ENCODE measurements at regions not wholly inside any gene's neighbourhood (a gene's known extent, or its start where the extent isn't known, plus 50 kb on each side); places are given as distances from the start of the nearest gene placed in this dataset.

DNA sequence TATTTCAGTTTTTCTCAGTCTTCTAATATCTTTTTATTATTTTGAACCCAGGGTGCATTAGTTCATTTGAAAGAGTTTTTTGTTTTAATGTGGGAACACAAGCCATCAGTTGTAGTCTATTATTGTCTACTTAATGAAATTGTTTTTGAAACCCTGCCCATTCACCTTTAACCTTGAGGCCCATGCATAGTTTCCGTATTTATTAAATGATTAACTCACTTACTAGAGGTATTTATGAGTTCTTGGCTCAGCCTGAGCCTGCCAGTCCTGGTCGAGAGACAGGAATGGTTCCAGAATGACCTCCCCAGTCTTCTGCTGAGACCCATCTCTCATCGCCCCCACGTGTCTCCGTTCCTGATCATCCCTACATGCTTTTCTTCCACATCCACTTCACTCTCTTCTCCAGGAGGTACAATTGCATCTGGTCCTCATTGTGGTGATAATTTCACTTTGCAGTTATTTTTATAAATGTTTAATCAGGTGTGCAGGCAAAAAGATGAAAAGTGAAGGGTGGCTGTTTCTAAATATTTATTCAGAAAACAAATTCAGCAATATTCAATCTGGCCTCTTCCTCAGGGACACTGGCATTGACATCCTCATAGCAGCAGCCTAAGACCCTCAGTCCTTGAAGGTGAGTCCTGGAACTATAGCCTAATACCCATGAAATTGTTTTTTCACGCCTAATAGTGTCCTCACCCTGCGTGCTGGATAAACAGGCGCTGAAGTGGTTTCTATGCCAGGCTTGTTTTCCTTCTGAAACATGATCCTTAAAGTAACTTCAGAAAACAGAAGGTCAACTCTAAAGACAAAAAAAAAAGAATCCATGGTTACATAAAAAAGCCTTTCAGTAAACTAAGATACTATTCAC, 112.8 kb downstream of the KDR start:
- no peak overlapping the region for H3K4me2 ChIP-seq (ENCODE audit: low read length)
- no peak overlapping the region for H3K4me3 ChIP-seq (ENCODE audit: low read length)
- H3K9me3 ChIP-seq (ENCODE audit: low read length), result no peaks in the 10 kb centered on the region
- ATAC-seq (peak; percentile 38), DNase-seq (peak; percentile 38)
- H2AFZ ChIP-seq (ENCODE audit: low read length), result no peak overlapping the region
- H3K36me3 ChIP-seq (ENCODE audit: low read depth, low read length), result no peaks in the 10 kb centered on the region
- H3K4me1 ChIP-seq (ENCODE audit: insufficient read depth, low read length), result peaks cover 11% of the 10 kb centered on the region
- 0 out of 2 replicates have a peak, but pooled peaks cover 5% of the 10 kb centered on the region for H3K9me2 ChIP-seq (replicated peaks; ENCODE audit: low read length)
- H3K27me3 ChIP-seq (ENCODE audit: low read length), result no peaks in the 10 kb centered on the region
- ChIA-PET CTCF (interaction anchor here (0.7 kb wide), 1 partner anchor 172 kb away, joined by 3 read pairs; no protein-coding TSS in a partner anchor), POLR2A (ENCODE audit: unreplicated experiment) (no interaction called here)
- H3K27ac ChIP-seq (ENCODE audit: low read length), result no peak overlapping the region
- no peaks in the 10 kb centered on the region for H3F3A ChIP-seq (ENCODE audit: low read length, unreplicated experiment)
- intact Hi-C loops (cut with micrococcal nuclease), result no loop called here
- no peak overlapping the region for H3K9ac ChIP-seq (ENCODE audit: low read length)
- TF ChIP-seq, protein P1, sequence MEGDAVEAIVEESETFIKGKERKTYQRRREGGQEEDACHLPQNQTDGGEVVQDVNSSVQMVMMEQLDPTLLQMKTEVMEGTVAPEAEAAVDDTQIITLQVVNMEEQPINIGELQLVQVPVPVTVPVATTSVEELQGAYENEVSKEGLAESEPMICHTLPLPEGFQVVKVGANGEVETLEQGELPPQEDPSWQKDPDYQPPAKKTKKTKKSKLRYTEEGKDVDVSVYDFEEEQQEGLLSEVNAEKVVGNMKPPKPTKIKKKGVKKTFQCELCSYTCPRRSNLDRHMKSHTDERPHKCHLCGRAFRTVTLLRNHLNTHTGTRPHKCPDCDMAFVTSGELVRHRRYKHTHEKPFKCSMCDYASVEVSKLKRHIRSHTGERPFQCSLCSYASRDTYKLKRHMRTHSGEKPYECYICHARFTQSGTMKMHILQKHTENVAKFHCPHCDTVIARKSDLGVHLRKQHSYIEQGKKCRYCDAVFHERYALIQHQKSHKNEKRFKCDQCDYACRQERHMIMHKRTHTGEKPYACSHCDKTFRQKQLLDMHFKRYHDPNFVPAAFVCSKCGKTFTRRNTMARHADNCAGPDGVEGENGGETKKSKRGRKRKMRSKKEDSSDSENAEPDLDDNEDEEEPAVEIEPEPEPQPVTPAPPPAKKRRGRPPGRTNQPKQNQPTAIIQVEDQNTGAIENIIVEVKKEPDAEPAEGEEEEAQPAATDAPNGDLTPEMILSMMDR (conservative IDR thresholded peaks at IDR 0.05; ENCODE audit: low read depth, low read length), result no peak
- TF ChIP-seq EZH2 (IDR thresholded peaks at IDR 0.05; ENCODE audit: low read length, unreplicated experiment) (no peak), EZH2phosphoT487 (IDR thresholded peaks at IDR 0.05; ENCODE audit: borderline replicate concordance, low read length) (no peak)
- no peaks in the 10 kb centered on the region for H3K79me2 ChIP-seq (ENCODE audit: low read length)
- H4K20me1 ChIP-seq (ENCODE audit: low read length), result no peaks in the 10 kb centered on the region
- BruUV-seq (replicated peaks), result no TSS peak

DNA sequence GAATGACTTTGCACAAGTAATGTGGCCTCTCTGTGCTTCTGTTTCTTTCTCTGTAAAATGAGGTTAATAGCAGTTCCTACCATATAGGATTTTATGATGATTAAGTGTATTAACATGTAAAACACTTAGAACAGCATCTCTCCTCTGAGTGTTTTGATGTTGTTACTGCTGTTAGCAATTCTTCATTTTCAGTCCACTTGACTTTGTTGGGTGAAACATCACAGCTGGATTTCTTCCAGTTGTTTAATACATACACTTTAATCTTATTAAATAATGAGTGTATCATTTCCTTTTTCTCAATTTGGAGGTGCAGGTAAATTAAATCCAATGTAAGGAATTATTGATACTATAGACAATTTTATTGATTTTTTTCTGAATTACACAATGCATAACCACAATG, 113.6 kb downstream of the KDR start:
- H3F3A ChIP-seq (ENCODE audit: low read length, unreplicated experiment), result no peaks in the 10 kb centered on the region
- H3K36me3 ChIP-seq (ENCODE audit: low read depth, low read length), result no peaks in the 10 kb centered on the region
- intact Hi-C loops (cut with micrococcal nuclease), result no loop called here
- no peak overlapping the region for H2AFZ ChIP-seq (ENCODE audit: low read length)
- ChIA-PET CTCF (interaction anchor here (0.7 kb wide), 1 partner anchor 173 kb away, joined by 3 read pairs; no protein-coding TSS in a partner anchor), POLR2A (ENCODE audit: unreplicated experiment) (no interaction called here)
- no peak for TF ChIP-seq EZH2 (IDR thresholded peaks at IDR 0.05; ENCODE audit: low read length, unreplicated experiment)
- TF ChIP-seq EZH2phosphoT487 (IDR thresholded peaks at IDR 0.05; ENCODE audit: borderline replicate concordance, low read length), result no peak
- TF ChIP-seq, protein P1 (conservative IDR thresholded peaks at IDR 0.05; ENCODE audit: low read depth, low read length), result no peak
- no TSS peak for BruUV-seq (replicated peaks)
- H3K9ac ChIP-seq (ENCODE audit: low read length), result no peak overlapping the region
- ATAC-seq (no peak), DNase-seq (no peak)
- no peak overlapping the region for H3K4me2 ChIP-seq (ENCODE audit: low read length)
- no peaks in the 10 kb centered on the region for H4K20me1 ChIP-seq (ENCODE audit: low read length)
- no peaks in the 10 kb centered on the region for H3K79me2 ChIP-seq (ENCODE audit: low read length)
- peaks cover 11% of the 10 kb centered on the region for H3K4me1 ChIP-seq (ENCODE audit: insufficient read depth, low read length)
- H3K9me3 ChIP-seq (ENCODE audit: low read length), result no peaks in the 10 kb centered on the region
- H3K4me3 ChIP-seq (ENCODE audit: low read length), result no peak overlapping the region
- H3K27me3 ChIP-seq (ENCODE audit: low read length), result no peaks in the 10 kb centered on the region
- no peak overlapping the region for H3K27ac ChIP-seq (ENCODE audit: low read length)
- H3K9me2 ChIP-seq (replicated peaks; ENCODE audit: low read length), result 0 out of 2 replicates have a peak, but pooled peaks cover 5% of the 10 kb centered on the region

DNA sequence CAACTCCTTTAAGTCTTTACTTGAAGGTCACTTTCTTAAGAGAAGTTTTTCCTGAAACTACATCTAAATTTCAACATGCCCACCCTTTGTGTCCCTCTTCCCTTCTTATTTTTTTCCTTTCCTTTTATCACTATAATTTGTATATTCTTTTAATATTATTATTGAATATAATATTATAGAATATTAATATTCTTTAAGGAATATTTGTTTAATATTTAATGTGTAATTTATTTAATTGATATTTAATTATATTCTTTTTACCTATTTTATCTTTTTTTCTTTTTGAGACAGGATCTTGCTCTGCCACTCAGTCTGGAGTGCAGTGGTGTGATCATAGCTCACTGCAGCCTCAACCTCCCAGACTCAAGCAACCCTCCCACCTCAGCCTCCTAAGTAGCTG, 114.8 kb downstream of the KDR start:
- Histone ChIP-seq H3K4me3 (ENCODE audit: low read length) (no peak overlapping the region), H4K20me1 (ENCODE audit: low read length) (no peaks in the 10 kb centered on the region), H2AFZ (ENCODE audit: low read length) (no peak overlapping the region), H3K36me3 (ENCODE audit: low read depth, low read length) (no peaks in the 10 kb centered on the region), H3F3A (ENCODE audit: low read length, unreplicated experiment) (no peaks in the 10 kb centered on the region), H3K27me3 (ENCODE audit: low read length) (no peaks in the 10 kb centered on the region), H3K4me2 (ENCODE audit: low read length) (no peak overlapping the region), H3K79me2 (ENCODE audit: low read length) (no peaks in the 10 kb centered on the region), H3K27ac (ENCODE audit: low read length) (no peak overlapping the region), H3K9me3 (ENCODE audit: low read length) (no peaks in the 10 kb centered on the region), H3K9ac (ENCODE audit: low read length) (no peak overlapping the region), H3K4me1 (ENCODE audit: insufficient read depth, low read length) (peaks cover 11% of the 10 kb centered on the region), H3K9me2 (replicated peaks; ENCODE audit: low read length) (no peaks in the 10 kb centered on the region)
- POLR2A ChIA-PET (ENCODE audit: unreplicated experiment), result interaction anchor here (0.6 kb wide), 1 partner anchor 531 kb away, joined by 3 read pairs; no protein-coding TSS in a partner anchor
- no peak for DNase-seq
- no peak for TF ChIP-seq EZH2 (IDR thresholded peaks at IDR 0.05; ENCODE audit: low read length, unreplicated experiment)
- no peak for TF ChIP-seq EZH2phosphoT487 (IDR thresholded peaks at IDR 0.05; ENCODE audit: borderline replicate concordance, low read length)
- TF ChIP-seq, protein P1 (conservative IDR thresholded peaks at IDR 0.05; ENCODE audit: low read depth, low read length), result no peak
- CTCF ChIA-PET, result no interaction called here
- no TSS peak for BruUV-seq (replicated peaks)
- ATAC-seq, result no peak
- intact Hi-C loops (cut with micrococcal nuclease), result no loop called here

Measured in PC-3 (cell line).